Smooth muscle cell (in vitro differentiated cells): ENCODE measurements at regions not wholly inside any gene's neighbourhood (a gene's known extent, or its start where the extent isn't known, plus 50 kb on each side); places are given as distances from the start of the nearest gene placed in this dataset.

Experiments used
- DNase-seq: peaks from one replicate; lab custom pipeline; 2025; ENCODE audit not compliant: unreplicated experiment; lab: John Stamatoyannopoulos, UW
- H2AFZ ChIP-seq: fragments of 200-600 bp; sonication (generic); 2 replicates; pipeline ENCODE4 v1.6.0; 2016; ENCODE audit warnings: antibody characterized with exemption, low read depth, mild to moderate bottlenecking
- H3F3A ChIP-seq: fragments of 200-600 bp; sonication (generic); 2 replicates; pipeline ENCODE4 v1.6.0; 2017; ENCODE audit warnings: antibody characterized with exemption, low read depth
- H3K27ac ChIP-seq: fragments of 200-600 bp; sonication (generic); 2 replicates; pipeline ENCODE4 v1.5.1; 2016; ENCODE audit warnings: low read depth, mild to moderate bottlenecking
- H3K27me3 ChIP-seq: fragments of 200-600 bp; sonication (generic); 2 replicates; pipeline ENCODE4 v1.6.1; 2016; ENCODE audit warnings: low read depth, mild to moderate bottlenecking
- H3K36me3 ChIP-seq: fragments of 200-600 bp; sonication (generic); 2 replicates; pipeline ENCODE4 v1.5.1; 2016; ENCODE audit warnings: low read depth
- H3K4me1 ChIP-seq: fragments of 200-600 bp; sonication (generic); 2 replicates; pipeline ENCODE4 v1.5.1; 2016; ENCODE audit warnings: low read depth
- H3K4me2 ChIP-seq: fragments of 200-600 bp; sonication (generic); 2 replicates; pipeline ENCODE4 v1.6.0; 2016; ENCODE audit warnings: mild to moderate bottlenecking
- H3K4me3 ChIP-seq: fragments of 200-600 bp; sonication (generic); 2 replicates; pipeline ENCODE4 v1.5.1; 2016; ENCODE audit warnings: mild to moderate bottlenecking
- H3K79me2 ChIP-seq: fragments of 200-600 bp; sonication (generic); 2 replicates; pipeline ENCODE4 v1.6.0; 2016; ENCODE audit warnings: low read depth, mild to moderate bottlenecking
- H3K9ac ChIP-seq: fragments of 200-600 bp; sonication (generic); 2 replicates; pipeline ENCODE4 v1.6.0; 2016; ENCODE audit warnings: low read depth
- H3K9me3 ChIP-seq: fragments of 200-600 bp; sonication (generic); replicated peaks from 2 replicates; pipeline ENCODE4 v1.5.1; 2016; ENCODE audit warnings: low read depth
- H4K20me1 ChIP-seq: fragments of 200-600 bp; sonication (generic); 2 replicates; pipeline ENCODE4 v1.6.0; 2016; ENCODE audit warnings: low read depth
- WGBS: methylation state at CpG from one replicate; pipeline ENCODE4 v1.1.7; 2016; ENCODE audit warnings: low lambda C conversion rate; 5-methylcytosine and 5-hydroxymethylcytosine counted together
- TF ChIP-seq, protein P1 (sequence below): fragments of 200-600 bp; sonication (generic); IDR thresholded peaks from 2 replicates; pipeline ENCODE4 v1.5.1; 2017; ENCODE audit warnings: borderline replicate concordance, mild to moderate bottlenecking, antibody characterized with exemption; ENCODE audit not compliant: insufficient read depth, poor library complexity, severe bottlenecking

DNA sequence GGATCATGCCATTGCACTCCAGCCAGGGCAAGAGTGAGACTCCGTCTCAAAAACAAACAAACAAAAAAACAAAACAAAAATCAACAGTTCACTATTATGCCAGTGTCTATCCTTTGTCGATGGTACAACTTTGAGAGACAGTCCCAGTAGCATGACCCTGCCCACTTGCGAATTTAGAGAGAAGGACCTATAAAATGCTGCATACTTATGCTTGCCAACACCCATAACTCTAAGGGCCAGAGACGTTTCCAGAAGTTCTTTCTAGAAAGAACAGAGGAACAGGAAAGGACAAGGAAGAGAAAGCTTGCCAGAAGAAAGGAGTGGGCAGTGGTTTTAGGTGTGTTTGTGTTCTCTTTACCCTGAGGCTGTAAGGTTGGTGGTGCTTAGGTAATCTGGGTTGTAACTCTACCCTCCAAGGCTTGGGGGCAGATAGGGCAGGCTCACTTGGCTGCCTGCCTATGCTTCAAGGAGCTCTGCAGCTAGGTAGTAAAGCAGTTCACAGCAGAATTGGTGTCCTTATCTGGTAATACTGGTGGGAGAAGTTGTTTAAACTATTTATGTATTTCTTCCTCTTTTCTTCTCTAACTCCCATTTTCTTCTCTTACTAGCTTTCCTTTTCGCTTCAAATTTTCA is 50.6 kb upstream of the SPPL2A start:
- Histone ChIP-seq H3K79me2 (no peaks in the 10 kb centered on the region), H3K36me3 (no peaks in the 10 kb centered on the region), H3K9ac (no peak overlapping the region), H3K4me3 (no peak overlapping the region), H4K20me1 (no peaks in the 10 kb centered on the region), H3K4me1 (no peaks in the 10 kb centered on the region), H3K27me3 (no peaks in the 10 kb centered on the region), H3K9me3 (no peaks in the 10 kb centered on the region), H3K27ac (no peak overlapping the region), H2AFZ (no peak overlapping the region), H3F3A (no peaks in the 10 kb centered on the region), H3K4me2 (no peak overlapping the region)
- TF ChIP-seq, protein P1, sequence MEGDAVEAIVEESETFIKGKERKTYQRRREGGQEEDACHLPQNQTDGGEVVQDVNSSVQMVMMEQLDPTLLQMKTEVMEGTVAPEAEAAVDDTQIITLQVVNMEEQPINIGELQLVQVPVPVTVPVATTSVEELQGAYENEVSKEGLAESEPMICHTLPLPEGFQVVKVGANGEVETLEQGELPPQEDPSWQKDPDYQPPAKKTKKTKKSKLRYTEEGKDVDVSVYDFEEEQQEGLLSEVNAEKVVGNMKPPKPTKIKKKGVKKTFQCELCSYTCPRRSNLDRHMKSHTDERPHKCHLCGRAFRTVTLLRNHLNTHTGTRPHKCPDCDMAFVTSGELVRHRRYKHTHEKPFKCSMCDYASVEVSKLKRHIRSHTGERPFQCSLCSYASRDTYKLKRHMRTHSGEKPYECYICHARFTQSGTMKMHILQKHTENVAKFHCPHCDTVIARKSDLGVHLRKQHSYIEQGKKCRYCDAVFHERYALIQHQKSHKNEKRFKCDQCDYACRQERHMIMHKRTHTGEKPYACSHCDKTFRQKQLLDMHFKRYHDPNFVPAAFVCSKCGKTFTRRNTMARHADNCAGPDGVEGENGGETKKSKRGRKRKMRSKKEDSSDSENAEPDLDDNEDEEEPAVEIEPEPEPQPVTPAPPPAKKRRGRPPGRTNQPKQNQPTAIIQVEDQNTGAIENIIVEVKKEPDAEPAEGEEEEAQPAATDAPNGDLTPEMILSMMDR: no peak
- DNase-seq: no peak
- 83% methylated on average over 5 of the region's 5 CpGs for WGBS
